Lower lobe of right lung (tissue), 2 donors: ENCODE measurements at regions not wholly inside any gene's neighbourhood (a gene's known extent, or its start where the extent isn't known, plus 50 kb on each side); places are given as distances from the start of the nearest gene placed in this dataset.
"Not testable (repeated sequence)": the region's sequence is repeated elsewhere in the genome, so short reads cannot be mapped to it uniquely, and the experiment has no call there.

ENCODE experiments used
- ATAC-seq, 2 donors: fragments of 200-7000 bp; cut with Tn5 transposase; one replicate each; pipeline ENCODE4 v1.9.1; 2020 to 2022; ENCODE audit warnings: mild to moderate bottlenecking in 2 of 2, moderate library complexity in 2 of 2
- DNase-seq: peaks from one replicate; pipeline ENCODE4 v3.0.0-alpha.2; 2020
- H3K27ac ChIP-seq: fragments of 200-600 bp; one replicate; pipeline ENCODE4 v1.8.0; 2022
- H3K27me3 ChIP-seq: fragments of 200-600 bp; one replicate; pipeline ENCODE4 v1.8.0; 2022; ENCODE audit warnings: low read depth
- H3K36me3 ChIP-seq: fragments of 200-600 bp; one replicate; pipeline ENCODE4 v1.8.0; 2022; ENCODE audit warnings: mild to moderate bottlenecking
- H3K4me1 ChIP-seq: fragments of 200-600 bp; one replicate; pipeline ENCODE4 v1.8.0; 2022
- H3K4me3 ChIP-seq: fragments of 200-600 bp; one replicate; pipeline ENCODE4 v1.8.0; 2022; ENCODE audit warnings: mild to moderate bottlenecking
- H3K9me3 ChIP-seq: fragments of 200-600 bp; one replicate; pipeline ENCODE4 v1.8.0; 2022
- CTCF ChIP-seq: fragments of 200-600 bp; IDR thresholded peaks from one replicate; pipeline ENCODE4 v1.8.0; 2022; ENCODE audit warnings: antibody characterized with exemption, mild to moderate bottlenecking
- intact Hi-C: fragments of 100-400 bp; cut with DNase I; formaldehyde crosslinking; loops from one replicate; pipeline ENCODE4 v1.11.0; 2022
- donor health status: DM: no; HTN: yes; CAD: no; lungs with severe emphysema.

GRCh38 chr7:55261386-55261770, 103.8 kb upstream of the LANCL2 start:
- TF ChIP-seq CTCF = no peak
- H3K4me1 ChIP-seq = no peaks in the 10 kb centered on the region
- H3K4me3 ChIP-seq = no peak overlapping the region
- ATAC-seq (no peak), DNase-seq (no peak)
- H3K27ac ChIP-seq = no peak overlapping the region
- intact Hi-C loops = no loop called here
- H3K9me3 ChIP-seq = no peaks in the 10 kb centered on the region
- no peaks in the 10 kb centered on the region for H3K36me3 ChIP-seq
- peaks cover 6% of the 10 kb centered on the region for H3K27me3 ChIP-seq

- H3K4me1 ChIP-seq, ATAC-seq, H3K36me3 ChIP-seq, H3K4me3 ChIP-seq, H3K27ac ChIP-seq, DNase-seq, H3K9me3 ChIP-seq, H3K27me3 ChIP-seq, intact Hi-C loops: not testable (repeated sequence)
Measured at GRCh38 chr7:55265328-55265727, 99.8 kb upstream of the LANCL2 start.

- Histone ChIP-seq H3K4me1 (no peaks in the 10 kb centered on the region), H3K36me3 (no peaks in the 10 kb centered on the region), H3K4me3 (no peak overlapping the region), H3K9me3 (no peaks in the 10 kb centered on the region), H3K27ac (no peak overlapping the region), H3K27me3 (no peaks in the 10 kb centered on the region)
- TF ChIP-seq CTCF = no peak
- no peak for ATAC-seq
- DNase-seq = no peak
- intact Hi-C loops = no loop called here
Measured at GRCh38 chr7:55265836-55266642, 99.1 kb upstream of the LANCL2 start.

- no peak overlapping the region for H3K4me3 ChIP-seq
- no peak for TF ChIP-seq CTCF
- no peaks in the 10 kb centered on the region for H3K4me1 ChIP-seq
- intact Hi-C loops = no loop called here
- ATAC-seq (no peak), DNase-seq (no peak)
- no peaks in the 10 kb centered on the region for H3K9me3 ChIP-seq
- H3K27ac ChIP-seq = no peak overlapping the region
- H3K27me3 ChIP-seq = no peaks in the 10 kb centered on the region
- no peaks in the 10 kb centered on the region for H3K36me3 ChIP-seq
Measured at GRCh38 chr7:55271069-55271626, 94.0 kb upstream of the LANCL2 start.

GRCh38 chr7:55271661-55272060, 93.5 kb upstream of the LANCL2 start:
- intact Hi-C loops = no loop called here
- Histone ChIP-seq H3K9me3 (no peaks in the 10 kb centered on the region), H3K4me3 (no peak overlapping the region), H3K36me3 (no peaks in the 10 kb centered on the region), H3K27me3 (no peaks in the 10 kb centered on the region), H3K4me1 (no peaks in the 10 kb centered on the region), H3K27ac (no peak overlapping the region)
- no peak for TF ChIP-seq CTCF
- no peak for DNase-seq
- ATAC-seq = no peak

- Histone ChIP-seq H3K4me1 (no peaks in the 10 kb centered on the region), H3K9me3 (no peaks in the 10 kb centered on the region), H3K27ac (no peak overlapping the region), H3K4me3 (no peak overlapping the region), H3K36me3 (no peaks in the 10 kb centered on the region), H3K27me3 (no peaks in the 10 kb centered on the region)
- no peak for ATAC-seq
- no peak for TF ChIP-seq CTCF
- no peak for DNase-seq
- intact Hi-C loops = no loop called here
Measured at GRCh38 chr7:55272328-55272727, 92.8 kb upstream of the LANCL2 start.
